GM19467 (cell line): ENCODE measurements at regions not wholly inside any gene's neighbourhood (a gene's known extent, or its start where the extent isn't known, plus 50 kb on each side); places are given as distances from the start of the nearest gene placed in this dataset.
A peak's percentile ranks its signal among the peaks of the same experiment; 100 is the strongest.

Experiments used
- ATAC-seq: cut with Tn5 transposase; IDR thresholded peaks from one replicate; pipeline ENCODE4 v1.9.1; 2021; ENCODE audit warnings: mild to moderate bottlenecking, moderate library complexity; ENCODE audit not compliant: unreplicated experiment

DNA sequence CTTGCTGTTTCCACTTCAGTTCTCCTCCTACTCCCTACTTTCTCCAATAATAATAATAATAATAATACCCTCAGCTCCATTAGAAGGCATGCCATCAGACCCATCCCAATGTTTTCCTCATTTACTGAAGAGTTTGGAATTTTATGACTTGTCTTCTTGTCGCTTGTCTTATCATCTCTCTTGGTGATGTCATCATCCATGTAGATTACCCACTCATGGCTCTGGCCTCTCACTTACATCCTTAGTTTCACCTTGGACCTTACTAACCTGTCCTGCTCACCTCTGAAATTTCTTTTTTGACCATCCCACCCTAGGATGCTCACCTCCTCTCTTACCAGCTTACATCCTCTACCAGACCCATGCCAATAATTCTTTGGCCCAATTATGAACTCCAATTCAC is 329.3 kb downstream of the ACTL7B start:
- ATAC-seq = no peak

DNA sequence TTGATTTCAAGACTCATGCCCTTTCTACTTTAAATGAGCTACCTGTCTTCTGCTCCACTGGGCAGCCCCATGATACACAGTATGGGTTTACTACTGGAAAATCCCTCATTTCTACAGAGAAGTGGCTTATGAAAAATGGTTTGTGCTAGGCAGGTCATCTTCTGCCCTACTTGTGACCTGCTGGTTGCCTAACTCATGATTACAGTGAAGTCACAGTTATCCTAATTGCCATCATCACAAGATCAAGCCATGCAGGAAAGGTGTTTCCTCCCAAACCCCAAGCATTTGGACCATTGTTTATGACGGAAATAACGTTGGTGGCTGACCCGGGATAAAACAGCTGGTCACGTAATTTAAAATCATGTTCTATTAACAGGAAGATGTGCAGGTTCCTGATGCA is 330.6 kb downstream of the ACTL7B start:
- ATAC-seq = no peak

DNA sequence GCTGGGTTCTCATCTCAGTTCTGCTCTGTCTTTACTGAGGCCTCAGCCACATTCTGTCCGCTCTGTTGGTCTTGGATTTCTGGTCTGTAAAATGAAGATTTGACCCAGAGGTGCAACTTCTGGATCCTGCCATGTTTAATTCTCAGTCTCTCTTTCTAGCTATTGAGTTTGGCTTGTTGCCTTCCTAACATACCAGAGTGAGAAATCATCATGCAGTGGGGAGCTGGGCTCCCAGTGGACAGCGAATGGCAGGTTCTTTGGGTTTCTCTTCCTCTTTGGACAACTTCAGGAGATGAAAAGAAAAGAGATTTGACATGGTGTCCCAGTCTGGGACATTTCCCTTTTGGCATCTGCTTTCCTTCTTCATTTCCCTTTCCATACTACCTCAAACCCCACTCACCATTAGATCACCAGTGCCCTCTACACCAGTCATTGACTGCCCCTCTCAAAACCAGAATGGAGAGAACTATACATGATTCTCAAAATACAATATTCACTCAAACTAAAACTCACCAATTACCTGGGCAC is 334.7 kb downstream of the ACTL7B start:
- no peak for ATAC-seq

DNA sequence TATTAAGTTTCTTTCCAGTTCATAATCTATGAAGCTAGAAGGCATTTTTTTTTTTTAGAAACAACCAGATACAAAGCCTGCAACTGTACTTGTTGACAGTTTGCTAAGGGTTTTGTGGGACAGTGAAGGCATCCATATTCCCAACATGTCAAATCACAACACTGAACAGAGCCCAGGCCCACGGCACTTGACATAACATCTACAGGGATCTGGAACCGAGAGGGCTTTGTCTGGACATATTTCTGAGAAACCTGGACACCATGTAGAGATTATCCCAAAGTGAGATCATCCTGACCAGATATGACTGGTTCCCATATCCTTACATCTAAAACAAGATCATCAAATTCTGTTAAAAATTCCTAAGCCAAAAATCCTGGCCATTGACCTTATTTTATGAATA is 336.3 kb downstream of the ACTL7B start:
- no peak for ATAC-seq

DNA sequence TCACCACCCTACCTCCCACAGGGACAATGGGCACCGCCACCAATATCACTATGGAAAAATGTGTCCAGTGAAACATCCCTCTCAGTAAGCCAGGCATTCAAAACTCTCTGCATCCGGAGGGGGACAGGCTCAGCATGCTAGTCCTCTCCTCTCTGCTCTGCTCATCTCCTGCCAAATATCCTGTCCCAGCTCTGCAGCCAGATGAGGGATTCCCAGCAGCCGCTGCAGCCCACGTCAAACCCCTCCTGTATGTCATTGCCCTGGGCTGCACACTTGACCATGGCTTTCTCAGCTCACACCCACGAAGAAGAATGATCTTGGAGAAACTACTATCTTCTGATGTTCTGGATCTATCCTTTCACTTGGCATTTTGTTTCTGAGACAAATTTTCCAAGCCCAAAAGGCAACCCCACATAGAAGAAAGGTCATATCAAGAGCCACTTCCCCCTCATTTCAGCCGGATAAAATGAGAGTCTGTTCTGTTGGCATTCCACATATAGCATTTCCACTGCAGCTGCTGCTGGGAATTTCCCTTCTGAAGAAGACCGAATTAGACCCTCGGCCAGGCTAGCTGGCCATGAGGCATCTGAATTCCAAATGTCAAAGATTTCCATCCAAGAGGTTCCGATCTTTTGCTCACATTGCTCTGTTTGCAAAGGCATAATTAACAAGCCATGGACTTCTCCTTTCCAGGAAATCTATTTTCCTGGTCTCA is 338.0 kb downstream of the ACTL7B start:
- no peak for ATAC-seq

DNA sequence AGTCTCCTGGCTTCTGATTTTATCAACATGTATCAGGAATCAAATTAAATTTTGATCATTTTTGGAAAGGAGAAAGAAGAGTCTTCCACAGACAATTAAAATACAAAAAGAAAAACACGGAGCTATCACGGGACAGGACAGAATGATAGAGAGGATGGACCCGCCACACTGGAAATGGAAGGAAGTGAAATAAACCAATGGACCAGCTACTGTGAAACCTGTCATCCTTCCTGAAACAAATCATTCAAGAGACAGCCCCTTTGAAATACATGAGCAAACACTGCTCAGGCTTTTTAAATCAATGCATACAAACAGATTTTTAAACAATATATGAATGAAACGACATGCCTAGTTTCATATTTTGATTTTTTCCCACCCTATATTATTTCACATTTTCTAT is 339.4 kb downstream of the ACTL7B start:
- no peak for ATAC-seq

DNA sequence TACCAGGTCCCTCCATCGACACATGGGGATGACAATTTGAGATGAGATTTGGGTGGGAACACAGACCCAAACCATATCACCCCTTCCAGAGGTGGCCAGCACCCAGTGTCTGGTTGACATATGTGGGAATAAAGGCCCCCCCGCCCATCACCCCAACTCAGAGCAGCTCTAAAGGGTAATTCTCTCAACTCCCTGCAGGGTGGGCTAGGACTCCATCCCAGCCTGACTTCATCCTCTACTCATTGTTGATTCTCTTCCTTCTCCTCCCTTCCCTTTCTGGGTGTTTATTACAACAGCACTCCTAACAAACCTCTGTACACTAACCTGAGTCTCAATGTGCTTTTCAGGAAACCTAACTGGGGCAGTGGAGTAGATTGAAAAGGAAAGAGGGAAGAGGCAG is 339.9 kb downstream of the ACTL7B start:
- no peak for ATAC-seq

DNA sequence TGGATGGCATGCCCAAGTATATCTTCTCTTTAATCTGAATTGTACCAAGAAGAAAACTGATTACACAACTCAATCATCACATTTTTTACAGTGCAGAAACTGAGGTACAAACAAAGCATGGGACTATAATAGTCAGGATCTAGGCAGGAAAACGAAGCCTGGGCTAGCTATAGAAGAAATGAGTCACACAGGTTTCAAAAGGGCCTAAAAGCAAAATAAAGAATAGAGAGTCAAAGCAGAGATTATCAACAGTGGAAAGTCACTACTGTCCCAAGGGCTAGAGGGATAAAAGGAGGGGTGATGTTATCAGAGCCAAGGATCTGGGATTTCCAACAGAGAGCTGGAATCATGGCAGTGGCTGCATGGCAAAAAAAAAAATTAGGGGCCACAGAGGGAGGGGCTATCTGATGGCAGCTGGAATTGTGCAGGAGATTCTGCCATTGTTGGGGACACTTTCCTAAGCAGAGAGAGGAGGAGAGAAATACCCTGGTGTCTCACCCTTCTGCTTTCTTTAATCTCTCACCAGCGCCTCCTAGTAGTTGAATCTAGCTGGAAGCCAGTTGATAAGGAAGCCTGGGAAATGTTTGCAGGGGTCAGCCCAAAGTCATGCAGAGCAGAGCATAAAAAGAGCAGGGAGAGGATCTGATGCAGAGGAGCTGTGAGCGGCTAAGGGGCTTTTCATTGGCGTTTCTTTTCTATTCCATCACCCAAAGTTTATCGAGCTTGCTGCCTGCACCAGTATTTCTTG is 343.2 kb downstream of the ACTL7B start:
- no peak for ATAC-seq

DNA sequence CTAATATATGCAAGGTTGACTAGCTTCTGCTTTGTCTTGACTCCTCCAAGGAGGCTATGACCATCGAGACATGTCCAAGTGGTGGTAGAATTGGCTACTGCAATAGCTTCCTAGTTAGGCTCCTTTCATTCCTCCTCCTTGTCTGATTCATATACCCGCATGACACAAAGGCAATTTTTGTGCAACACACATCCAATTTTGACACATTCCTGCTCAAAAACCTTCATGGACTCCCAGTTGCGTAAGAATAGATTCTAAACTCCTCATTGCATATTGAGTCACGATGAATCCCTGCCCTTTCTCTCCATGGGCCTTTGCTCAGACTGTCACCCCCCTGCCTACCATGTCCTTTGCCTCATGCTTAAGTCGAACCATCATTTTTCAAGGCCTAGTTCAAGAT is 344.5 kb downstream of the ACTL7B start:
- no peak for ATAC-seq

DNA sequence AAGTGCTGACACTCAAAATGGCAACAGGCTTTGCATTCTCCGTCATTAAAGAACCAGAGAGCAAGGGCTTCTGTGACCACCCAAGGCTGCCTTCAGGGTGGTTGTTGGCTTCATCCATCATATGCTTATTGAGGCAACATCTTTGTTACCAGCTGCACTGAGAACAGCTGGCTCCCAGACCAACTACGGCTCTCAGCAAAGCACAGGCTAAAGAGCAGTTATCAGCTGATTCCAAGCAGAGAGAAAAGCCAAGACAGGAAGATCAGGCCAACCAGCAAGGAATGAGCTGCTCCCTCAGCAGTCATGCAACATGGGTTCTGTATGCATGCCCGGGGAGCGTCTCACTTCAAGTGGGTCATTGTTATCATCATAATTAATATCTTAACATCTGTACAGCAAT is 358.9 kb downstream of the ACTL7B start:
- no peak for ATAC-seq

DNA sequence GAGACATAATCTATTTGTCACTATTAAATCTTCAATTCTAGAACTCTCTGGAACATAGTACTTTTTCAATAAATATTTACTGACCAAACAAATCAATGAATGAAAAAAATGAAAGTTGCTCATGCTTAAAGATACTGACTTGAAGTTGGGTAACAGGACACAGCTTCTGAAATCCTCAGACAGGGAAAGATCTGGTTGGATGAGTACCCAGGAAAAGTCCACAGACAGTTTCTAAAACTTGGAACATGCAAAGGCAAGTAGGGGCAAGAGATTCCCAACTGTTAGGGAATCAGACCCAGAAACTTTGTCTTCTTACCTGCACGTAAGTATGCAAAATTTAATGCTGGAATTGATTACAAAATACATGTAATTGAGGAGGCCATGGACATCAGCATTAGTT is 366.2 kb downstream of the ACTL7B start:
- ATAC-seq = no peak

DNA sequence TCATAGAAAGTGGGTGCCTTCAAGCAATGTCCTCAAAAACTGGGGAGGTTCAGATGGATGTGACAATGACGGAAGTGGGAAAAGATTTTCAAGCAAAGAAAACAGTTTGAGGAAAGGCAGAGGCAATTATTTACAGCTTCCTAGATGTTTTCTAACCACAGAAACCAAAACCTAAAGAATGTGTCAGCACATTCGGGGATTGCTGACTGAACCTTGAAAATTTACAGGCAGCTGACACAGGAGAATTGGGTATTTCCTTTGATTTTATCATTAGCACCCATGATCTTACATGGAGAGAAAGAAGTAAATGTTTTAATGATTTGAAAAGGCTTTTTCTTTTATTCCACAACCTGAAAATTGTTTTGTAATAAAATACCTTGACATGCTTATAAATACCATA is 369.0 kb downstream of the ACTL7B start:
- no peak for ATAC-seq

DNA sequence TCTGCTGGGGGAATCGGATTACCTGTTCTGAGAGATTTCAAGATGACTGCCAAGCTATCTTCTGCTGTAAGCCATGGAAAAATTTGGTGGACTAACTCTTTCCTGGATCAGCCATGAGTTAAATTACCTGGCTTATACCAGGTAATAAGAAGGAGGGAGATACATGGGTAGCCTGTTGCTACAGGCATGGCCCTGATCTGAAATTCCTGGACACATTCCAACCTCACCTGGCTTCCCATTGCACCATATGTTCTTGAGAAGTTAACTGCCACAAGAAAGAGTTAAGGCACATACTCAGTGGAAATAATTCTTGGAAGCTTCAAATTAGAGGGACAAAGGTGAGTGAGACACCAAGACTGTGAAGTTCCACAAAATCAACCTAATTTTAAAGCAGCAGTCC is 371.3 kb downstream of the ACTL7B start:
- no peak for ATAC-seq

DNA sequence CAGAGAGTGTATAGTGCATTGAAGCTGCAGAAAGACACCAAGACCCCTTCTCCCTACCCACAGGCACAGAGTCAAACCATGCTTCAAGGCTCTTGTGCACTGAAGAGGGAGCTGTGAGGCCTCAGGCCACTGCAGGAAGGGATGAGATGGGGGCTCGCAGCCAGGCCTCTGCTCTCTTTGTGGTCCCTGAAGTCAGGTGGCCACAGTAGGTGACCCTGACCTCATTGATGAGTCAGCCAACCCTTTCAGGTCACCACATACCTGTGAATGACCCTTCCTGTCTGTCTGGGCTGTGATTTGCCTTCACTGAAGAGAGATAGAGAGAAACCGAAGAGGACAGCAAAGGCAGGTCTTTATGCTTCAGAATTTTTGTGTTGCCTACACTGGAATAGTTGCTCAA is 372.1 kb downstream of the ACTL7B start:
- ATAC-seq = no peak

DNA sequence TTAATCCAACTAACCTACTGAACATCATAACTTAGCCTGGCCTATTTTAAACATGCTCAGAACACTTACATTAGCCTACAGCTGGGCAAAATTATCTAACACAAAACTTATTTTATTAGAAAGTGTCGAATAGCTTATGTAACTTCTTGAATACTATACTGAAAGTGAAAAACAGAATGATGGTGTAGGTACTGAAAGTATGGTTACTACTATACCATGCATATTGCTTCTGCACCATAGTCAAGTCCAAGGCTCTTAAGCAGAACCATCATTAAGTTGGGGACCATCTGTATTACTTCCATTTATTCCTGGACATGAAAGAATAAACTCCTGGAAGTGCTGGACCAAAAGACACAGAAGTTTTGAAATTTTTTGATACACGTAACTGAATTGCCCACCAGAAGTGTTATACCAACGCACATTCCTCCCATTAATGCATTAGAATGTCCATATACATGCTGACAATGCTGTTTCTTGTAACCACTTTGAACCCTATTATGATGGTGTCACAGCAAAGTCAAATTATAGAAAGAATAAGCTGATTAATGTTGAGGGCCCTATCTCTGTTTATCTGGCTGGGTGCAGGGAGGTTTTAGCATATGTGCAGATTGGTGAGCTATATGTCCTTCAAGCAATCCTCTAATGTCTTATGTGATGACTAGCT is 375.7 kb downstream of the ACTL7B start:
- ATAC-seq = no peak

DNA sequence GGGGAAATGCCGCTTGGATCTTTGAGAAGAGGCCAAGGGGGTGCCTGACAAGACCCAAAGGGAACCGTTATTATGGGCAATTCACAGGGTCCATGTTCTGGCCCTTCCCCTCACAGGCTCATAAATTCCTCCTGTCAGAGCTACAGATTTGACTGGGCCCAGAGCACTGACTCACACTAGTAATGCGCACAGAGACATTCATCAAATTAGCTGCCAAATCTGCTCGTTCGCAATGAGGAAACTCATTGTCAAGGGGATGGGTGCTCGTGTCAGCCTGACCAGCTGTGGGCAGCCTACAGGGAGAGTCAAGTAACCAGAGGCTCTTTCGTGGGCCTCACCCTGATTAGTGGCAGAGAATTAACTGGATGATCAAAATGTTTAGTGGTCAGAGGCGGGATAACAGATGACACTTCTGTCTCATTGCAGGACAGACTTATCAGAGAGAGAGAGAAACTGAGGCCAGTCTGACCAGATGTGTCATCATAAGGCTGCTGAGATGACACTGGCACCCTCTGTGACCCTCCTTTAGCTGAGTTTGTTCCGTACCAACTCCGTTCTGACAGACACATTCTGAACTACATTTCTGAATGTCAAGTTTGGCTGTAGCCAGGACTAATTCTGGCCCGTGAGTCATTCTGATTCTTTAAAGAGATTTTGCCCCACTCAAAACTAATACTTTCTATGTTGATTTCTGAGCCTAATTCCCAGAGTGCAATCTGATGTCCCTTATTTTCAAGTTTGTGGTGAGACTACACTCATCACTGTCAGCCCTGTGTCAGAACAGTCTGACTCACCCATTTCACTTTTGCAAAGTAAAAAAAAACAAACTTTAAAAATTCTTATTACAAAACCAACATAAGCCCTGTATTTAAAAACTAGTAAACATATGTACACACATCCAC is 377.1 kb downstream of the ACTL7B start:
- ATAC-seq = peak; percentile 65

DNA sequence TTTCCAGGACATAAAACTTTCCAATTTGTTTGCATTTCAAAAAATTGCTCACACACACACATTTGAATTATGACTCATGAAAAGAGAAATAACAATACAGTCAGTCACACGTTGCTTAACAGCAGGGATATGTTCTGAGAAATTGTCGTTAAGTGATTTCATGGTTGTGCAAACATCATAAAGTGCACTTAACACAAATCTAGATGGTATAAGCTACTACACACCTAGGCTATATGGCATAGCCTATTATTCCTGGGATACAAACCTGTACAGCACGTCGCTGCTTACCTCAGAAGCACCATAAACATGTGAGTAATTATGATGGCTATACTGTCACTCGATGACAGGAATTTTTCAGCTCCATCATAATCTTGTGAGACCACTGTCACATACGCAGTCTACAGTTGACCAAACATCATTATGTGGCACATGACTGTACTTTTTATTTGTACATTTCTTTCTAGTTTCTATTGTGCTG is 378.2 kb downstream of the ACTL7B start:
- ATAC-seq = no peak

DNA sequence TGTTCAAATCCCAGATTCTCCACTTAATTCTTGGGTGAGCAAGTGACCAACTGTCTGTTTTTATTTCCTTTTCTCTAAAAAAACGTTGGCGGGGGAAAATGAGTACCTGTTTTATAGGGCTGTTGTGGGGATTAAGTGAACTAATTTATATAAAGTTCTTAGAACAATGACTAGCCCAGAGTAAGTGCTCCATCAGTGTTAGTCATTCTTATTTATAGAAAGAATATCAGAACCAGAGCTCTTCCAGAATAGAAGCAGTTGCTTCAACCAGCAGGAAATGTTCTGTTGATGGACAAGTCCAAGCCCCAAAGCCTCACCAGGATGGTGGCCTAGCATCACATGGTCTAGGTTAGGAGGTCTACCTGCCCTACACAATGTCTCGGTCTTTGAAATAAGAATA is 379.2 kb downstream of the ACTL7B start:
- ATAC-seq = no peak

DNA sequence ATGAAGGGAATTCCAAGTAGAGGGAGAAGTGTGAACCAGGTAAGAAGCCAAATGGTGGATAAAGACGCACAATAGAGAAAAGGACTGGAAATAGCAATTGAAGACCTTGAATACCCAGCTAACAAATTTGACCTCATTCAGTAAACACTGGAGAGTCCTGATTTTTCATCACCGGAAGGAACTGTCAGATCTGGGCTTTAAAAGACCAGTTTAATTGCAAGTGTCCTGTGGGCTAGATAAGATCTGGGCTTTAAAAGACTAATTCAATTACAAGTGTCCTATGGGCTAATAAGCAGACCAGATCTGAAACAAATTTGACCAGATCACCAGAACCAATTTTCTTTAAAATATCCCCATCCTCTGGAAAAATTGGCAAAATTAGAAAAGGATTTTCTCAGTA is 380.0 kb downstream of the ACTL7B start:
- no peak for ATAC-seq

DNA sequence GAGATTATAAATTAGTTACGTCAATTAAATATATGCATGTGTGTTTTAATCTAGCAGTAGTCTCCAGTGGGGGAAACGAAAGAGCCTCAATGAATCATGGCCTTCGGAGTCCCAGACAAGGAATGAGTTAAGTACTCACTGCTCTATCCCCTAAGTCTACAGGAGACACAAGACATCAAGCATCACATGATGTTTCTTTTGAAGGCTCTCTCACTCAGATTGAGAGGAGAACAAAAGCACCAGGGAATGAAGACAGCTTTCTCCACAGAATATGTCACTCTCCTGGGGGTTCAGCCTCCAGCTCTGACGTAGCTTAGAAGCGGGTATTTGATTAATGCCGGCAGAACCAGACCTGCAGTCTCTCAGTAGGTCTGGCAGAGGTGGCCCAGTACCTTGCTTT is 381.4 kb downstream of the ACTL7B start:
- no peak for ATAC-seq
